Ovary (tissue), 3 donors: ENCODE measurements at regions not wholly inside any gene's neighbourhood (a gene's known extent, or its start where the extent isn't known, plus 50 kb on each side); places are given as distances from the start of the nearest gene placed in this dataset.

ENCODE experiments used
- CTCF ChIP-seq, 3 donors: fragments of 450-650 bp in 2 of 3; fragments of 200-600 bp in 1 of 3; IDR thresholded peaks; one replicate each; pipeline versions ENCODE4 v1.5.1 to v1.8.0; 2016 to 2022; ENCODE audit warnings: antibody characterized with exemption in 3 of 3, mild to moderate bottlenecking in 1 of 3
- EP300 ChIP-seq: sonication (generic); formaldehyde crosslinking; IDR thresholded peaks from one replicate; pipeline ENCODE4 v1.6.1; 2017; ENCODE audit warnings: antibody characterized with exemption
- donor health status: DM: no; HTN: no; CAD: no.

- no peak for TF ChIP-seq CTCF (IDR thresholded peaks at IDR 0.05)
- no peak for TF ChIP-seq EP300
These were observed 89.1 kb upstream of the GLIS3 start for GRCh38 chr9:4389003-4389402.
